ENCODE measurements at regions not wholly inside any gene's neighbourhood (a gene's known extent, or its start where the extent isn't known, plus 50 kb on each side); places are given as distances from the start of the nearest gene placed in this dataset.

GRCh38 chr5:30921388-30921787 lies 272.1 kb upstream of the CDH6 start:
- H3K36me3 ChIP-seq (ENCODE audit: control insufficient read depth in 2 of 3, insufficient read depth in 3 of 3, low read length in 3 of 3) = no peaks in the 10 kb centered on the region
- no peaks in the 10 kb centered on the region for H3K4me1 ChIP-seq (ENCODE audit: control insufficient read depth in 2 of 3, insufficient read depth in 2 of 3, low read depth in 1 of 3, low read length in 3 of 3)
- H3K9ac ChIP-seq (ENCODE audit: low read length in 3 of 3) = no peak overlapping the region
- intact Hi-C loops (cut with DNase I) = no loop called here
- no peak for TF ChIP-seq CTCF (IDR thresholded peaks at IDR 0.05; ENCODE audit: borderline replicate concordance, extremely low read depth, insufficient read depth)
- no peaks in the 10 kb centered on the region for H3K27me3 ChIP-seq (ENCODE audit: control insufficient read depth, insufficient read depth, low read length)
- no peak for DNase-seq
- H3K9me3 ChIP-seq (ENCODE audit: control insufficient read depth in 2 of 3, insufficient read depth in 1 of 3, low read length in 3 of 3) = peaks cover 0 to 2% (median 0%) of the 10 kb centered on the region in 3 donors
- H3K27ac ChIP-seq (ENCODE audit: low read depth in 2 of 2, low read length in 2 of 2) = no peak overlapping the region
- H3K4me3 ChIP-seq (ENCODE audit: low read length in 3 of 3) = no peak overlapping the region
- no peak for FAIRE-seq

- FAIRE-seq (no peak), DNase-seq (no peak)
- Histone ChIP-seq H3K9me3 (ENCODE audit: control insufficient read depth in 2 of 3, insufficient read depth in 1 of 3, low read length in 3 of 3) (no peaks in the 10 kb centered on the region), H3K4me1 (ENCODE audit: control insufficient read depth in 2 of 3, insufficient read depth in 2 of 3, low read depth in 1 of 3, low read length in 3 of 3) (no peaks in the 10 kb centered on the region), H3K36me3 (ENCODE audit: control insufficient read depth in 2 of 3, insufficient read depth in 3 of 3, low read length in 3 of 3) (no peaks in the 10 kb centered on the region), H3K27ac (ENCODE audit: low read depth in 2 of 2, low read length in 2 of 2) (no peak overlapping the region), H3K9ac (ENCODE audit: low read length in 3 of 3) (no peak overlapping the region), H3K4me3 (ENCODE audit: low read length in 3 of 3) (no peak overlapping the region), H3K27me3 (ENCODE audit: control insufficient read depth, insufficient read depth, low read length) (no peaks in the 10 kb centered on the region)
- no peak for TF ChIP-seq CTCF (IDR thresholded peaks at IDR 0.05; ENCODE audit: borderline replicate concordance, extremely low read depth, insufficient read depth)
- intact Hi-C loops (cut with DNase I) = no loop called here
These were observed 275.3 kb upstream of the CDH6 start for GRCh38 chr5:30918171-30918570.

DNA sequence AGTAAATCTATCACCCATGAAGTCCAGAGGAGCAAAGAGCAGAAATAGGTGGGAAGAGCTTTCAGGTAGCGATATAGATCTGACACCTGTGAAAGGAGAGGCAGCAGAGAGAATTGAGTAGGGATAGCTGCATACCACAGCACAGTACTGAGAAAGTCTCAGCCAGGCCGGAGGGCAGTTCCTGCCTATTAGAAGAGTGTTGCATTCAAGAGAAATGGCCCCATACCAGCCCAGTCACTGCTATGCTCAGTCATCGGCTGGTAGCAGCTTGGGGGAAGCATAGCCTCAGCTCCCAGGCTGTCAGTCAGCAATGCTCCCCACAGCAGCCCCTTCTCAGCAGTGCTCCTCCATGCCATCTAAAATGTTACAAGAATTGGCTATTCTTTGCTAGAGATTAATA lies 285.1 kb upstream of the CDH6 start:
- Histone ChIP-seq H3K27me3 (ENCODE audit: control insufficient read depth, insufficient read depth, low read length) (no peaks in the 10 kb centered on the region), H3K27ac (ENCODE audit: low read depth in 2 of 2, low read length in 2 of 2) (no peak overlapping the region), H3K4me3 (ENCODE audit: low read length in 3 of 3) (no peak overlapping the region), H3K36me3 (ENCODE audit: control insufficient read depth in 2 of 3, insufficient read depth in 3 of 3, low read length in 3 of 3) (no peaks in the 10 kb centered on the region), H3K9me3 (ENCODE audit: control insufficient read depth in 2 of 3, insufficient read depth in 1 of 3, low read length in 3 of 3) (no peaks in the 10 kb centered on the region), H3K4me1 (ENCODE audit: control insufficient read depth in 2 of 3, insufficient read depth in 2 of 3, low read depth in 1 of 3, low read length in 3 of 3) (no peaks in the 10 kb centered on the region), H3K9ac (ENCODE audit: low read length in 3 of 3) (no peak overlapping the region)
- DNase-seq (no peak), FAIRE-seq (no peak)
- intact Hi-C loops (cut with DNase I) = no loop called here
- no peak for TF ChIP-seq CTCF (IDR thresholded peaks at IDR 0.05; ENCODE audit: borderline replicate concordance, extremely low read depth, insufficient read depth)

DNA sequence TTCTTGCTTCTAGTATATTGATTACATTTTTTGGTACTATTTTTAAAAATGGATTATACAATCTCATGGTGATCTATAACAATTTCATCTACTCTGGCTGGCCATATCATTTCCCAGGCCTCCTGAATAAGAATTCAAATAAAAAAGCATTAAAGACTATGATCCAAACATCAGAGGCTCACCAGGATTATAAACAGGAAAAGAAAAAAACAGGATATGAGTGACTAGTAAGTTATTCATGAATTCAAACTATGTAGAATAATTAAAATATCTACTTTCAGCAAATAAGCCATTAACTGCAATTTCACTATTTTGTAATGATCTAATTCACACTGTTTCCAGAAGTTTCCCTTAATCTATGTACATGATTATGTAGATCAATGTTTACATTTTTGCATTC lies 293.1 kb upstream of the CDH6 start:
- no peaks in the 10 kb centered on the region for H3K4me1 ChIP-seq (ENCODE audit: control insufficient read depth in 2 of 3, insufficient read depth in 2 of 3, low read depth in 1 of 3, low read length in 3 of 3)
- no peak overlapping the region for H3K27ac ChIP-seq (ENCODE audit: low read depth in 2 of 2, low read length in 2 of 2)
- FAIRE-seq = no peak
- no peaks in the 10 kb centered on the region for H3K36me3 ChIP-seq (ENCODE audit: control insufficient read depth in 2 of 3, insufficient read depth in 3 of 3, low read length in 3 of 3)
- H3K27me3 ChIP-seq (ENCODE audit: control insufficient read depth, insufficient read depth, low read length) = no peaks in the 10 kb centered on the region
- DNase-seq = no peak
- no peak overlapping the region for H3K9ac ChIP-seq (ENCODE audit: low read length in 3 of 3)
- no peak for TF ChIP-seq CTCF (IDR thresholded peaks at IDR 0.05; ENCODE audit: borderline replicate concordance, extremely low read depth, insufficient read depth)
- intact Hi-C loops (cut with DNase I) = no loop called here
- H3K9me3 ChIP-seq (ENCODE audit: control insufficient read depth in 2 of 3, insufficient read depth in 1 of 3, low read length in 3 of 3) = no peaks in the 10 kb centered on the region
- H3K4me3 ChIP-seq (ENCODE audit: low read length in 3 of 3) = no peak overlapping the region
